Activated CD4-positive, alpha-beta T cell treated with anti-CD3 and anti-CD28 coated beads for 24 hours (primary cell): ENCODE measurements at regions not wholly inside any gene's neighbourhood (a gene's known extent, or its start where the extent isn't known, plus 50 kb on each side); places are given as distances from the start of the nearest gene placed in this dataset.
"Not testable (repeated sequence)": the region's sequence is repeated elsewhere in the genome, so short reads cannot be mapped to it uniquely, and the experiment has no call there.

Experiments used
- DNase-seq, 2 donors: peaks; one replicate each; pipeline ENCODE4 v3.0.0-alpha.2; 2020; ENCODE audit warnings: low read depth in 2 of 2

- DNase-seq = not testable (repeated sequence)
These were observed 219.6 kb downstream of the BAMBI start for GRCh38 chr10:28896791-28897409.

DNA sequence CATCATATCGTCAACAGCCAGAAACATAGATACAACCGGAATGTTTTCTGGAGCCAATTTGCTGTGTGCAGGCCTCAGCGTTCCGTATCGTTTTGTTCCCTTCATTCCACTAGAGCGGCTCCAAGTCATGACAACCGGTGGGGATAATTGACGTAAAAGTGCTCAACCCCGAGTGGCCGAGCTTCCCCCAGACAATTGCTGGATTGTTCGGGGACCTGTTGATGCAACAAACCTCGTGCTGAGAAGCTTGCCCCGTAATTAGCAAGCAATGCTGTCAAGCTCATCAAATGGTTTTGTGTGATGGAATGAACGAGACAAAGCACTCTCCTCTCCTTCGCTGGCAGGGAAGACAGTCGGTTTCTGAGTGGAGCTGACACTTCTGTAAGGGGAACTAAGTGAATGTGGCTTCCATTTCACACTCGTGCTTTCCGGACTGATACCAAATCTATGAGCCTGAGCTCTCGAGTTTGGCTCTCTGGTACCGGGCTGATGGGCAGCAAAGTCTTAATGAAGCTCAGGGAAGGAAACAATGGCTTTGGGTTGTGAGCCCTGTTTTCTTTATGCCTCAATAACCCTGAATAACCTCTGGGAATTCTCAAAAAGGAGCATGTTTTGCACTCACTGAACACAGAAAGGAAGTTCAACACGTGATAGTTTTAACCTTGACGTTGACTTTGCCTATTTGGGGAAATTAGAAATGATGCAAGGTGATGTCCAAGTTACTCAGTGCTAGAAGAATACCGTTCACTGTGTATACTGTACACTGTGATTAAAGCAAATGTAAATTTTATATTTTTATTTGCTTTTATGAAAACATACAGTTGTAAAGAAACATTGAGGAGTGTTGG is 220.5 kb downstream of the BAMBI start:
- DNase-seq = no peak

DNA sequence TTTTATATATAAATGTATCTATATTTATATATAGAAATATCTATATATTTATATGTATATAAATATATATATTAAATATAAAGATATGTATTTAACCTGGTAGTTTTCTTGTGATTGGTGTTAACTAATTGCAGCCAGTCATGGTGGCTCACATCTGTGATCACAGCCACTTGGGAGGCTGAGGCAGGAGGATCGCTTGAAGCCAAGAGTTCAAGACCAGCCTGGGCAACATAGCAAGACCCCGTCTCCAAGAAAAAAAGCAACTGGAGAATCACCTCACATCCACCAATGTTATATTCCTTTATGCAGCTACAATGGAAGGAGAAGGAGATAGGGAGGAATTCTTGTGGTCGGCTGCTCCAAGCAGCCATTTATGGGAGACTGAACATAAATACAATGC is 224.9 kb downstream of the BAMBI start:
- no peak for DNase-seq

DNA sequence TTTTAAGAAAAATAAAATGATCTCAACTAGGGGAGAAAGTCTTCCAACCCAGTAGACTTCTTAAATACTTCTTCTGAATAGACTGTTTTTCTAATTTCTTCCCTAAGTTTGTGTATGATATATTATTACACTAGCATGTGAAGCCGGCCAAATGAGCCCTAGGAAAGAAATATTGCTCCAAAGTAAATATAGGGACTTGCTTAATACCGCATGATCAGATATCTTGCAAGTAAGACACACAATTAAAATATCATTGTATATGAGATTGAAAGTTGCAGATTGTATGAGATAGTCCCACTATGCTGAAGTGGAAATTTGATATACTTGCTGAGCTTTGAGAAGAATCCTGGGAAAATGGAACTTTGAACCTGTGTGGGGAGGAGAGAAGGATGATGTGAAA is 225.7 kb downstream of the BAMBI start:
- DNase-seq = no peak

DNA sequence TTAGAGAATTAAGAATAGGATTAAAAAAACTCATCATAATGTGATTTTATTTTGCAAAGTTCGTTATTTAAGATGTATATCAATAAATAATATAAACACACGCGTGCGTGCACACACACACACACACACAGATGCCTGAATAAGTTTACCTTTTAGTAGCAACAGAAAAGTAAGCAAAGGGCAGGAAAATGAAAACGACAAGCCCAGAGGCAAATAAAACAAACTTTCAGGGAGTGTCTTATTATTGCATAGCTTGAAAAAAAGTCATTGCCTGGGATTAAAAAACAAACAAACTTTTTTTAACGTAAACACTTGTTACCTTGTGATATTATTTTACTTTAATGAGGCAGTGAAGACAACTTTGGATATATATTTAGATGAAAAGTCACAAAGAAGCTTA is 226.4 kb downstream of the BAMBI start:
- no peak for DNase-seq

DNA sequence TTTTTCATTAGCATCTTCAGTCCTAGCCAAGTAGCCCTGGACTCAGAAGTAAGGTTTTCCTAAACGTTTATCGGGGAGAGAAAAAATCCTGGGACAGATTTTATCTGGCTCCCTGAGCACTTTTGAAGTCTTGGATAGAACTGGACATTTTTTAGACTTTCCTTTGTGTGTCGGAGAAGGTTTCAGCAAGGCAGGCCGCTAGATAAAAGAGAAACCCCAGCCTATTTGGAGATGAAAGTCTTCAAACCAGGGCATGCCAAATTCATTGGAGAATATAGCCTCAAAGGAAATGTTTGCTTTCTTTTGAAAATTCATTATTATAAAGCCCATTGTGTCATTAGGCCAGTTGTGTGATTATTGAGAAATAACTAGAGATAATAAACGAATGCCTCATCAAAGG is 228.1 kb downstream of the BAMBI start:
- DNase-seq = no peak

- no peak for DNase-seq
These were observed 228.7 kb downstream of the BAMBI start for GRCh38 chr10:28906011-28906411.

GRCh38 chr10:28906415-28906814 is 229.1 kb downstream of the BAMBI start:
- DNase-seq = no peak

GRCh38 chr10:28906934-28907333 is 229.6 kb downstream of the BAMBI start:
- no peak for DNase-seq

DNA sequence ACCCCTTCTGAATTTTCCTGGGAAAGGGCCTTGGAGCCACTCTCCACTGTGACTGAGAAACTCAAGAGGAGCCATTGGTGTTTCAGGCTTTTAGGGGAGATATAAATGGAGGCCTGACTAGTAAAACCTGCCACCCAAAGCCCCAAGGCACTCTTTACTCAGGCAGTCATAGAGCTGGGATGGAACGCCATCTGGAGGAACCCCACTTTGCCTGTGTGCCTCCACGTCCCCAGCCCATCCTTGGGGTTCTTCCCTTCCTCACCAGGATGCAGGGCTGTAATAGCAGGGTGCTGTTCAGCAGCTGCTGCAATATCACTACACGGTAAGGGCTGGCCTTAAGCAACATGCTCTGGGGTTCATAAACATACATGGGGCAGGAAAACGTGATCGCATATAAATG is 232.6 kb downstream of the BAMBI start:
- DNase-seq = no peak

GRCh38 chr10:28910956-28911355 is 233.6 kb downstream of the BAMBI start:
- DNase-seq = no peak

- not testable (repeated sequence) for DNase-seq
These were observed 234.2 kb downstream of the BAMBI start for GRCh38 chr10:28911511-28911910.

- no peak for DNase-seq
These were observed 234.9 kb downstream of the BAMBI start for GRCh38 chr10:28912017-28912783.

GRCh38 chr10:28913436-28914237 is 236.3 kb downstream of the BAMBI start:
- no peak for DNase-seq

DNA sequence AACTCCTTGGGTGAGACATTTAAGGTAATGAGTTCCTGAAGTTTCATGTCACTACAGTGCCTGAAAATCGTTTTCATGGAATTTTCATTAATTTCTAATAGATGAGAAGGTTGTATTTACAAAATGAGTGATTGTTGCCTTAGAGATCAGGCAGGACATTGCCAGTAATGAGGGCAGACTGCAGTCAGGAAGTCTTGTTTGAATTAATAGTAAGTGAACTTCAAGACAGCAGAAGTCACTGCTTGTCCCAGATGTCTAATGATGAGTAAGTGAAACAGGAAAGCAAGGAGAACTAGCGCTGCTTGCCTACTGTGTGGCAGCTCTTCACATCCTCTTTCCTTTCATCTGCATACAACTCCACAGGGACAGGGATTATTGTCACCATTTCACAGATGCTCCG is 237.4 kb downstream of the BAMBI start:
- DNase-seq = no peak

GRCh38 chr10:28915989-28916588 is 238.8 kb downstream of the BAMBI start:
- no peak for DNase-seq

GRCh38 chr10:28920091-28920490 is 242.8 kb downstream of the BAMBI start:
- DNase-seq = no peak

DNA sequence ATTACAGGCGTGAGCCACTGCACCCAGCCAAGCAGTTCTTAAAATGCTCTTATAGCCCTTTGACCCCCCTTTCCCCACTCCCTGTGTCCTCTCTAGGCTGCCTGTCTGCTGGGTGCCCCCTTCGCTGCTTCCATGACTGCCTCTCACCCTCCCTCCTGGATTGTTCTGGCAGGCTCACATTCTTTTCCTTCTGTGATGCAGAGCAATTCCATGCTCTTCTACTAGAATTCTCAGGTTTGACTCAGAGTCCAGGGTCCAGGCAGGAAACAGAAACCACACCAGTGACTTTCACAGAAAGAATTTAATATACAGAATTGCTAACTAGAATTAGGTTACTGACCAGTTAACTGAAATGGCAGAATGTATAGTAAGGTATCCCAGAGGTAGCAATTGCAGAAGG is 244.8 kb downstream of the BAMBI start:
- no peak for DNase-seq

GRCh38 chr10:28922861-28923260 is 245.5 kb downstream of the BAMBI start:
- no peak for DNase-seq

DNA sequence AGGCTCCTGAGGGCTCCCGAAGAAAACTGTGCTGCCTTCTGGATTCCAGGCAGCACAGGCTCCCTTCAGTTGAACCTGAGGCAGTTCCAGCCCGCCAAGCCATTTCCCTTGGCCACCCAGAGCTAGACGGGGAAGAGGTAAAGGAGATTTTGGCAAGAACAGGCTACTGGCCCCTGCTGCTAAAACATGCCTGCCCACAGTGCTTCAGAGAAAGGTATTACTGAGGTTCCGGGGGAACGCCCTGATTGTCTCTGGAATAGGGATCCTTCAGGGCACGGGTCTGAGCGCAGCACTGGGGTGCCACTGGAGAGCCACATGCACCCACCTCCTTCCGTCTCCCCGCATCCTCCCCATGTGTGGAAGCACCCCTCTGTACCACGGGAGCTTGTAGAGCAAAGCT is 247.4 kb downstream of the BAMBI start:
- no peak for DNase-seq

DNA sequence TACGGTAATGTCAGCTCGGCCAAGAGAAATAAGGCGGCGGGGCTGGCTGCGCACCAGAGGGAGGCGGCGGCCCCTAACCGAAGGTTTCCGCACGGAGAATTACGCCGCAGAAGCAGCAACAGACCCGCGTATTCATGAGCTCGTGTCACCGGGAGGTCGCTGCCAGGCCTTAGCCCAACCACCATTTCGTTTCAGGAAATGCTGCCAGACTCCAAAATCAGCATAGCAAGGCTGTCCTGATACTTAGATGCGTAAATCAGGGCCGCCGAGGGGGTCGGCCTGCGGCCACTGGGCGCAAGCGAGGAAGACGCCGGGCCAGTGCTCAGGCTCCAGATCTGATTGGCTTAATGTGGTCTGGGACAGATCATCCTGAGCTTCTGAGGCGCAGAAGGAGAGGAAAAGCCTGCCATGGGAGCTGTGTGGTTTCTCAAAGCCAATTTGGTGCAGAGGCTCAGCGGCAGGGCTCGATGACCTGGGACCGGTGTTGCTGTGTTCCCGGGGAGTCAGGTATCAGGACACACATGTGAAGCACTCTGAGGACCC is 247.9 kb downstream of the BAMBI start:
- DNase-seq = no peak
